ENCODE measurements at regions not wholly inside any gene's neighbourhood (a gene's known extent, or its start where the extent isn't known, plus 50 kb on each side); places are given as distances from the start of the nearest gene placed in this dataset.

- TF ChIP-seq Cebpa-rat (IDR thresholded peaks at IDR 0.05) = no peak
- H3K9me3 ChIP-seq = no peaks in the 10 kb centered on the region
- H4K20me1 ChIP-seq = no peaks in the 10 kb centered on the region
- no peaks in the 10 kb centered on the region for H3K27me3 ChIP-seq
- no peak overlapping the region for H3K9ac ChIP-seq
- H3K36me3 ChIP-seq = no peaks in the 10 kb centered on the region
- H3K27ac ChIP-seq = no peak overlapping the region
- no peak overlapping the region for H3K4me2 ChIP-seq
- H3K4me1 ChIP-seq = no peaks in the 10 kb centered on the region
- no peak overlapping the region for H3K4me3 ChIP-seq
Observed at GRCh38 chr2:64704161-64704560, 50.4 kb upstream of the SERTAD2 start.

GRCh38 chr2:64704996-64705395 lies 51.3 kb upstream of the SERTAD2 start:
- H3K4me1 ChIP-seq = no peaks in the 10 kb centered on the region
- TF ChIP-seq Cebpa-rat (IDR thresholded peaks at IDR 0.05) = no peak
- H3K9ac ChIP-seq = no peak overlapping the region
- no peak overlapping the region for H3K4me2 ChIP-seq
- no peaks in the 10 kb centered on the region for H4K20me1 ChIP-seq
- H3K27me3 ChIP-seq = no peaks in the 10 kb centered on the region
- no peak overlapping the region for H3K27ac ChIP-seq
- H3K36me3 ChIP-seq = no peaks in the 10 kb centered on the region
- no peaks in the 10 kb centered on the region for H3K9me3 ChIP-seq
- H3K4me3 ChIP-seq = no peak overlapping the region

- Histone ChIP-seq H3K4me1 (peaks cover 8% of the 10 kb centered on the region), H3K27ac (no peak overlapping the region), H3K9ac (no peak overlapping the region), H3K4me2 (no peak overlapping the region), H3K27me3 (no peaks in the 10 kb centered on the region), H3K4me3 (no peak overlapping the region), H3K36me3 (no peaks in the 10 kb centered on the region), H4K20me1 (no peaks in the 10 kb centered on the region), H3K9me3 (no peaks in the 10 kb centered on the region)
- TF ChIP-seq Cebpa-rat (IDR thresholded peaks at IDR 0.05) = no peak
Observed at GRCh38 chr2:64707276-64707675, 53.6 kb upstream of the SERTAD2 start.

- Histone ChIP-seq H4K20me1 (no peaks in the 10 kb centered on the region), H3K9ac (no peak overlapping the region), H3K4me1 (peaks cover 8% of the 10 kb centered on the region), H3K4me3 (no peak overlapping the region), H3K36me3 (no peaks in the 10 kb centered on the region), H3K4me2 (no peak overlapping the region), H3K9me3 (no peaks in the 10 kb centered on the region), H3K27me3 (no peaks in the 10 kb centered on the region), H3K27ac (no peak overlapping the region)
- TF ChIP-seq Cebpa-rat (IDR thresholded peaks at IDR 0.05) = no peak
Observed at GRCh38 chr2:64708829-64709228, 55.1 kb upstream of the SERTAD2 start.

GRCh38 chr2:64711252-64711800 lies 57.6 kb upstream of the SERTAD2 start:
- no peak overlapping the region for H3K4me3 ChIP-seq
- H3K4me1 ChIP-seq = peaks cover 8% of the 10 kb centered on the region
- no peak overlapping the region for H3K27ac ChIP-seq
- H3K9ac ChIP-seq = no peak overlapping the region
- no peaks in the 10 kb centered on the region for H3K36me3 ChIP-seq
- no peaks in the 10 kb centered on the region for H3K9me3 ChIP-seq
- peak overlapping the region; percentile 50 for H3K4me2 ChIP-seq
- H4K20me1 ChIP-seq = no peaks in the 10 kb centered on the region
- H3K27me3 ChIP-seq = no peaks in the 10 kb centered on the region
- no peak for TF ChIP-seq Cebpa-rat (IDR thresholded peaks at IDR 0.05)

- H3K4me1 ChIP-seq = peaks cover 8% of the 10 kb centered on the region
- no peak overlapping the region for H3K27ac ChIP-seq
- no peak overlapping the region for H3K4me2 ChIP-seq
- no peaks in the 10 kb centered on the region for H4K20me1 ChIP-seq
- no peak overlapping the region for H3K4me3 ChIP-seq
- TF ChIP-seq Cebpa-rat (IDR thresholded peaks at IDR 0.05) = no peak
- no peak overlapping the region for H3K9ac ChIP-seq
- no peaks in the 10 kb centered on the region for H3K9me3 ChIP-seq
- no peaks in the 10 kb centered on the region for H3K36me3 ChIP-seq
- H3K27me3 ChIP-seq = no peaks in the 10 kb centered on the region
Observed at GRCh38 chr2:64713686-64714085, 60.0 kb upstream of the SERTAD2 start.

- H3K27me3 ChIP-seq = no peaks in the 10 kb centered on the region
- H3K9me3 ChIP-seq = no peaks in the 10 kb centered on the region
- H3K27ac ChIP-seq = no peak overlapping the region
- no peak overlapping the region for H3K4me3 ChIP-seq
- no peaks in the 10 kb centered on the region for H4K20me1 ChIP-seq
- no peaks in the 10 kb centered on the region for H3K36me3 ChIP-seq
- peaks cover under 1% of the 10 kb centered on the region for H3K4me1 ChIP-seq
- H3K9ac ChIP-seq = no peak overlapping the region
- TF ChIP-seq Cebpa-rat (IDR thresholded peaks at IDR 0.05) = no peak
- H3K4me2 ChIP-seq = no peak overlapping the region
Observed at GRCh38 chr2:64716569-64716968, 62.9 kb upstream of the SERTAD2 start.

GRCh38 chr2:64718250-64718885 lies 64.7 kb upstream of the SERTAD2 start:
- H4K20me1 ChIP-seq = no peaks in the 10 kb centered on the region
- H3K9me3 ChIP-seq = no peaks in the 10 kb centered on the region
- no peaks in the 10 kb centered on the region for H3K27me3 ChIP-seq
- no peak overlapping the region for H3K4me2 ChIP-seq
- no peaks in the 10 kb centered on the region for H3K36me3 ChIP-seq
- no peak overlapping the region for H3K4me3 ChIP-seq
- no peaks in the 10 kb centered on the region for H3K4me1 ChIP-seq
- TF ChIP-seq Cebpa-rat (IDR thresholded peaks at IDR 0.05) = no peak
- no peak overlapping the region for H3K9ac ChIP-seq
- no peak overlapping the region for H3K27ac ChIP-seq

GRCh38 chr2:64720535-64721319 lies 67.0 kb upstream of the SERTAD2 start:
- Histone ChIP-seq H3K9me3 (no peaks in the 10 kb centered on the region), H3K4me2 (no peak overlapping the region), H3K27ac (no peak overlapping the region), H3K36me3 (no peaks in the 10 kb centered on the region), H3K27me3 (no peaks in the 10 kb centered on the region), H3K4me3 (no peak overlapping the region), H3K4me1 (no peaks in the 10 kb centered on the region), H3K9ac (no peak overlapping the region), H4K20me1 (no peaks in the 10 kb centered on the region)
- TF ChIP-seq Cebpa-rat (IDR thresholded peaks at IDR 0.05) = no peak

- Histone ChIP-seq H3K27me3 (no peaks in the 10 kb centered on the region), H3K4me3 (no peak overlapping the region), H3K36me3 (no peaks in the 10 kb centered on the region), H3K27ac (no peak overlapping the region), H3K9ac (no peak overlapping the region), H3K9me3 (no peaks in the 10 kb centered on the region), H4K20me1 (no peaks in the 10 kb centered on the region), H3K4me1 (no peaks in the 10 kb centered on the region), H3K4me2 (no peak overlapping the region)
- no peak for TF ChIP-seq Cebpa-rat (IDR thresholded peaks at IDR 0.05)
Observed at GRCh38 chr2:64721320-64721623, 67.6 kb upstream of the SERTAD2 start.

All from BLaER1 (cell line).